Effector memory CD4-positive, alpha-beta T cell (primary cell): ENCODE measurements at regions not wholly inside any gene's neighbourhood (a gene's known extent, or its start where the extent isn't known, plus 50 kb on each side); places are given as distances from the start of the nearest gene placed in this dataset.

ENCODE experiments used
- DNase-seq, 3 donors: peaks; one replicate each; pipeline ENCODE4 v3.0.0-alpha.2; 2020
- H3K27ac ChIP-seq: 2 replicates; pipeline ENCODE4 v1.7.0; 2013; ENCODE audit warnings: mild to moderate bottlenecking, low read length, moderate library complexity; ENCODE audit not compliant: insufficient read depth, poor library complexity, severe bottlenecking
- H3K27me3 ChIP-seq: replicated peaks from 2 replicates; pipeline ENCODE4 v1.7.0; 2013; ENCODE audit warnings: mild to moderate bottlenecking, low read length; ENCODE audit not compliant: insufficient read depth, control insufficient read depth, poor library complexity, severe bottlenecking
- H3K36me3 ChIP-seq: 2 replicates; pipeline ENCODE4 v1.7.0; 2013; ENCODE audit warnings: mild to moderate bottlenecking, low read length, moderate library complexity; ENCODE audit not compliant: control insufficient read depth, insufficient read depth
- H3K4me1 ChIP-seq: 2 replicates; pipeline ENCODE4 v1.7.0; 2013; ENCODE audit warnings: low read length, mild to moderate bottlenecking; ENCODE audit not compliant: control insufficient read depth, insufficient read depth, poor library complexity, severe bottlenecking
- H3K4me3 ChIP-seq: 2 replicates; pipeline ENCODE4 v1.7.0; 2013; ENCODE audit warnings: low read length, low read depth, mild to moderate bottlenecking; ENCODE audit not compliant: insufficient read depth, poor library complexity, severe bottlenecking
- H3K9me3 ChIP-seq: 2 replicates; pipeline ENCODE4 v1.7.0; 2013; ENCODE audit warnings: mild to moderate bottlenecking, low read length, moderate library complexity; ENCODE audit not compliant: control insufficient read depth

DNA sequence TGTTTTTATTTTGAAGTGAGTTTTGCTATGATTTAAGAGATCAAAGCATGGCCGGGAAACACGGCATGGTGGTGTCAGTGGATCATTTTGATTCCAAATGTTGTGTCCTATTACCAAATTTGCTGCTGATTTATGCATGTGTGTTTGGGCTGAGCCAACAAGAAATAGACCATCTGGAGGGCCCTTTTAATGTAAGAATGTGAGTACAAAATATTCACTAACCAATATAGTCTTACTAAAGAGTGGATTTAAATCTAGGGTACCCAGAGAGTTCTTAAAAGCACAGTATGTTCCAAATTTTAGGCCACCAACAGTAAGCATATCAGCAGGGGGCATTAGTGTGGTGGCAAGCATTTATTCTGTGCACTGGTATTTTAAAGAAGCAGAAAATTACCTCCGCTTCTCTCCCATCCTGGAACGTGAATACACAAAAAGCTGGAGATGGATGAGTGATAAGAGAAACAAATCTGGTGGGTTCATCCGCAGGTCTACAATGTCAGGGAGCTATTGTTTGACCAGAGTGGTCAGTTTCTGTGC, 444.4 kb upstream of the IGFBP7 start:
- DNase-seq = no peak
- Histone ChIP-seq H3K36me3 (no peaks in the 10 kb centered on the region), H3K4me1 (no peaks in the 10 kb centered on the region), H3K9me3 (no peaks in the 10 kb centered on the region), H3K27ac (no peak overlapping the region), H3K4me3 (no peak overlapping the region), H3K27me3 (no peaks in the 10 kb centered on the region)

DNA sequence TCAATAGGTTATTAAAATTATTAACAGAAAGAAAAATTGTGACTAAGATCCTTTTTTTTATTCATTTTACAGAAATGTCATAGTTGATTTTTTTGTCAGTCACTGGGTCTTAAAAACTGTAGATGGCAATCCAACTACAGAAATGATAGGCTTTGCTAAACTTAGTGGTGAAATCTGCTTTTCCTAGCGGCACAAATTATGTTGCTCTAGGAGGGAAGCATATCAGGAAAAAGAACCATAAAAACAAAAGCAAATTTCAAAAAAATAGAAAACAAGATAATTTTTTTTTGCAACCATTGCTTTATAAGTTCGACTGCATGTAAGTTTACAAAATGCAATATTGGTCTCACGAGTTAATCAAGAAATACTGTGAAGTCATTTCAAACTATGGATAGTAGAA, 443.5 kb upstream of the IGFBP7 start:
- no peak for DNase-seq
- H3K27ac ChIP-seq = no peak overlapping the region
- H3K9me3 ChIP-seq = no peaks in the 10 kb centered on the region

DNA sequence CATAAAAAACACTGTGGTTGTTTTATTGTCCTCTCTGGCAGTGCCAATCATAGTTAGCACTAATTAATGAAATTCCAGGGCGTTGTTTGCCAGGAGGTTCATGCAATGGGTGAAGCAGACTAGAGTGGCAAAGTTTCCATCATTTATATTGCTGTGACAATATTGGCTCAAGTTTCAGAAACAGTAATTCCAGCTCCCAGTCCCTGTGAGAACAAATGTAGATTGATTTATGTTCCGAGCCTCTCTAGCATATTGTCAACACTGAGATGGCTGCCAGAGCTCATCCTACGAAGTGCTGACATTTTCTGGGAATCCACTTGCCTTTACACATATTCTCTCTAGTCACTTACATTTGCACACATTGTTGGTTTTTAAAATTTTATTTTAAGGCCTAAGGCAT, 440.0 kb upstream of the IGFBP7 start:
- H3K4me3 ChIP-seq = no peak overlapping the region
- H3K36me3 ChIP-seq = no peaks in the 10 kb centered on the region
- no peaks in the 10 kb centered on the region for H3K4me1 ChIP-seq
- no peaks in the 10 kb centered on the region for H3K27me3 ChIP-seq
- H3K27ac ChIP-seq = no peak overlapping the region
- H3K9me3 ChIP-seq = no peaks in the 10 kb centered on the region
- no peak for DNase-seq

More for the DNA sequence above, 443.5 kb upstream of the IGFBP7 start:
- H3K4me3 ChIP-seq = no peak overlapping the region
- no peaks in the 10 kb centered on the region for H3K4me1 ChIP-seq
- H3K36me3 ChIP-seq = no peaks in the 10 kb centered on the region
- no peaks in the 10 kb centered on the region for H3K27me3 ChIP-seq

DNA sequence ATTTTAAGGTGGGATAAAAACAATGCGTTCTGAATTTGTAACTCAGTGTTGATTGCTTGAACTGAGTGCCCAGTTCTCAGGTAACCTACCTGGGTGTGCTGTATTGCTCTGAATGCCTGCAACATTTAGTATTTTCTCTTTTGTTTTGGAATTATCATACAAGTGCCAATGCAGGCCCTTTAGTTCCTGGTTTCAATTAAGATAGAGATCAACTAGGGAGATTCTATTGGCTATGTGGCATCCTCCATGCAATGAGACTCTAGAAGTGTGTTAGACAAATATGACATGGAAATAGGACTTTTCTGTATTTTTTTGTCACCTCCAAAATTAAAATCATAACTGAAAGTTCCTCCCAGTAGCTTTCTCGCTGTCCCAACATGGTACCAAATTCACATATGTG, 438.7 kb upstream of the IGFBP7 start:
- Histone ChIP-seq H3K36me3 (no peaks in the 10 kb centered on the region), H3K27me3 (no peaks in the 10 kb centered on the region), H3K27ac (no peak overlapping the region), H3K4me1 (no peaks in the 10 kb centered on the region), H3K9me3 (no peaks in the 10 kb centered on the region), H3K4me3 (no peak overlapping the region)
- no peak for DNase-seq

- no peak for DNase-seq
- Histone ChIP-seq H3K4me1 (no peaks in the 10 kb centered on the region), H3K27me3 (no peaks in the 10 kb centered on the region), H3K9me3 (no peaks in the 10 kb centered on the region), H3K27ac (no peak overlapping the region), H3K4me3 (no peak overlapping the region), H3K36me3 (no peaks in the 10 kb centered on the region)
Observed at GRCh38 chr4:57544811-57545654, 434.8 kb upstream of the IGFBP7 start.

DNA sequence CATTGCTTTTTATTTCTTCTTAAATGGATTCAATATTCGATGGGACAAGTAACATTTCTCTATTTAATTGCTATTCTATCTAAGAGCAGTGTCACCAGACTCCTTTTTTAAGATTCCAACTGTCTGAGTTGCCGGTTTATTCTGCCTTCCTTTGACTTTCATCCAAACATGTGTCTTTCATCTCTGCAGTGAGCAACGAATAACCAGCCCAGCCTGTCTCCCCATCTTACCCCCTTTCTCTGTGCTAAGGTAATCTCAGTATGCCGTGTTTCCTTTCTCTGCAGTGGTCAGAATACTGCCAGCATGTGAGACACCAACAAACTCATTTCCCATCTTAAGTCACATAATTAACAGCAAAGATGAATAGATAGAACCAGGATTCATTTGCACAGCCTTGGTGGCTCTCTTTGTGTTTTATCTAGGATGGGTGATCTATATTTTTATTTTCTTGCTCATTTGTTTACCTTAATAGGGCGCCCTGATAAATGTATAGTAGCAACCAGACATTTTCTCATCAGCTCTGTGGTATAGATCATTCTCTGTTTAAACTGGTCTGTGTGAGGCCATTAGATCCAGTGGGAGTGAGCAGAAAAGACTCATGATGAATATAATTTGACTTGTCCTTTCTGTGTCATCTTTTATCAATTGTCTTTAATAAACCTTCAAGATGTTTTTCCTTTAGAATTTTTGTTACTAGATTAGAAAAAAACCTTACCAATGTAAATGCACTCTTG, 394.8 kb upstream of the IGFBP7 start:
- H3K9me3 ChIP-seq = no peaks in the 10 kb centered on the region
- DNase-seq = no peak
- no peaks in the 10 kb centered on the region for H3K36me3 ChIP-seq
- H3K27me3 ChIP-seq = no peaks in the 10 kb centered on the region
- no peak overlapping the region for H3K27ac ChIP-seq
- H3K4me3 ChIP-seq = no peak overlapping the region
- H3K4me1 ChIP-seq = no peaks in the 10 kb centered on the region

GRCh38 chr4:57504139-57504538, 394.0 kb upstream of the IGFBP7 start:
- no peak overlapping the region for H3K4me3 ChIP-seq
- H3K27ac ChIP-seq = no peak overlapping the region
- DNase-seq = no peak
- H3K36me3 ChIP-seq = no peaks in the 10 kb centered on the region
- H3K4me1 ChIP-seq = no peaks in the 10 kb centered on the region
- H3K27me3 ChIP-seq = no peaks in the 10 kb centered on the region
- H3K9me3 ChIP-seq = no peaks in the 10 kb centered on the region

DNA sequence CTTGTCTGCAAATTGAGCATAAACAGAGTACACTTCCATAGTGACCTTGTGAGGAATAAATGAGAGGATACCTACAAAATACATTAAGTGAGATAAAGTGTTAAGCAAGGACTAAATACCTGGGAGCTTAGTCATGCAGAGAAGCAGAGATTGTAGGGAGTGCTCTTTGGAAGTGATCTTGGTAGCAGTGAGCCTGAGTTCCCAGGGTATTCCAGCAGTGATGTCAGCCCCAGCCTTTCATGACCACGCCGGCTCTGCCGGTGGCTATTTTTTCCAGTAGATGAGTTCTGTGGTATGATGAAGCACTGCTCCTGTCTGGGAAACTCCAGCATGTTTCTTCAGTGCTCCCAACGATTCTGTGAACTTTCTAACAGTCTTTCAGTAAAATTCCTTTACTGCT, 391.5 kb upstream of the IGFBP7 start:
- Histone ChIP-seq H3K4me1 (no peaks in the 10 kb centered on the region), H3K9me3 (no peaks in the 10 kb centered on the region), H3K27ac (no peak overlapping the region), H3K36me3 (no peaks in the 10 kb centered on the region), H3K4me3 (no peak overlapping the region), H3K27me3 (no peaks in the 10 kb centered on the region)
- no peak for DNase-seq

DNA sequence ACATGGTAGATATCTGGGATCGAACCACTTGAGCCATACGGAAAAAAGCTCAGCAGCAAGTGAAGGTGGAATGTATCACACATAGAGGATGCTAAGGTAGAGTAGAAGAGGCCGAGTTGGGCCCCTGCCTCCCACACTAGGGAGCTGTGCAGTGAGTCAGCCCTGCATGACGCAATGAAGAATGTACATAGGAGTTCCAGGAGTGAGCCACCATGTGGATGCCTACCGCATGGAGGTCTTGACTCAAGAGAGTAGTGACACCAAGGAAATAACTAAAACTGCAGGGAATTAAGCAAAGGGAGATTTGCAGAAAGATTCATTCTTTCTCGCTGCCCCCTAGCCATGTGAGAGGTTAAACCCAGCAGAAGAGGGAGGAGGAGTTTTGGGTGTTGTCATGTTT, 389.6 kb upstream of the IGFBP7 start:
- no peak for DNase-seq
- Histone ChIP-seq H3K4me1 (no peaks in the 10 kb centered on the region), H3K27ac (no peak overlapping the region), H3K36me3 (no peaks in the 10 kb centered on the region), H3K4me3 (no peak overlapping the region), H3K9me3 (no peaks in the 10 kb centered on the region), H3K27me3 (no peaks in the 10 kb centered on the region)

GRCh38 chr4:57498251-57498650, 388.1 kb upstream of the IGFBP7 start:
- DNase-seq = no peak
- Histone ChIP-seq H3K4me1 (no peaks in the 10 kb centered on the region), H3K27ac (no peak overlapping the region), H3K36me3 (no peaks in the 10 kb centered on the region), H3K4me3 (no peak overlapping the region), H3K27me3 (no peaks in the 10 kb centered on the region), H3K9me3 (no peaks in the 10 kb centered on the region)
